Thoracic aorta (tissue), 2 donors: ENCODE measurements at regions not wholly inside any gene's neighbourhood (a gene's known extent, or its start where the extent isn't known, plus 50 kb on each side); places are given as distances from the start of the nearest gene placed in this dataset.

Source experiments
- ATAC-seq: fragments of 150-250 bp; one replicate; pipeline ENCODE4 v1.8.0; 2017; ENCODE audit warnings: low read depth; ENCODE audit not compliant: insufficient number of reproducible peaks, low FRiP score
- DNase-seq: peaks from one replicate; pipeline ENCODE4 v3.0.0-alpha.2; 2020; ENCODE audit warnings: low spot score
- H3K27ac ChIP-seq, 2 donors: fragments of 200-600 bp; sonication (generic); 1 replicate in 1 of 2; 2 replicates in 1 of 2; pipeline ENCODE4 v1.5.1; 2016; ENCODE audit warnings: mild to moderate bottlenecking in 2 of 2, moderate library complexity in 2 of 2
- H3K27me3 ChIP-seq: fragments of 200-600 bp; sonication (generic); replicated peaks from 2 replicates; pipeline ENCODE4 v1.6.0; 2016; ENCODE audit warnings: mild to moderate bottlenecking; ENCODE audit not compliant: insufficient read depth
- H3K36me3 ChIP-seq: fragments of 200-600 bp; sonication (generic); one replicate; pipeline ENCODE4 v1.5.1; 2016
- H3K4me1 ChIP-seq, 2 donors: fragments of 200-600 bp; sonication (generic); 1 replicate in 1 of 2; 2 replicates in 1 of 2; pipeline versions ENCODE4 v1.5.1 to v1.6.0; 2016; ENCODE audit warnings: low read depth in 2 of 2, mild to moderate bottlenecking in 1 of 2; ENCODE audit not compliant: control insufficient read depth in 1 of 2
- H3K4me3 ChIP-seq: fragments of 200-600 bp; sonication (generic); 2 replicates; pipeline ENCODE4 v1.5.1; 2016; ENCODE audit warnings: mild to moderate bottlenecking
- H3K9me3 ChIP-seq: fragments of 200-600 bp; sonication (generic); 2 replicates; pipeline ENCODE4 v1.5.1; 2016
- TF ChIP-seq, protein P1 (sequence below): fragments of 200-600 bp; sonication (generic); IDR thresholded peaks from one replicate; pipeline ENCODE4 v1.5.1; 2019; ENCODE audit warnings: antibody characterized with exemption

- TF ChIP-seq, protein P1, sequence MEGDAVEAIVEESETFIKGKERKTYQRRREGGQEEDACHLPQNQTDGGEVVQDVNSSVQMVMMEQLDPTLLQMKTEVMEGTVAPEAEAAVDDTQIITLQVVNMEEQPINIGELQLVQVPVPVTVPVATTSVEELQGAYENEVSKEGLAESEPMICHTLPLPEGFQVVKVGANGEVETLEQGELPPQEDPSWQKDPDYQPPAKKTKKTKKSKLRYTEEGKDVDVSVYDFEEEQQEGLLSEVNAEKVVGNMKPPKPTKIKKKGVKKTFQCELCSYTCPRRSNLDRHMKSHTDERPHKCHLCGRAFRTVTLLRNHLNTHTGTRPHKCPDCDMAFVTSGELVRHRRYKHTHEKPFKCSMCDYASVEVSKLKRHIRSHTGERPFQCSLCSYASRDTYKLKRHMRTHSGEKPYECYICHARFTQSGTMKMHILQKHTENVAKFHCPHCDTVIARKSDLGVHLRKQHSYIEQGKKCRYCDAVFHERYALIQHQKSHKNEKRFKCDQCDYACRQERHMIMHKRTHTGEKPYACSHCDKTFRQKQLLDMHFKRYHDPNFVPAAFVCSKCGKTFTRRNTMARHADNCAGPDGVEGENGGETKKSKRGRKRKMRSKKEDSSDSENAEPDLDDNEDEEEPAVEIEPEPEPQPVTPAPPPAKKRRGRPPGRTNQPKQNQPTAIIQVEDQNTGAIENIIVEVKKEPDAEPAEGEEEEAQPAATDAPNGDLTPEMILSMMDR, result no peak
- DNase-seq (no peak), ATAC-seq (no peak)
- no peak overlapping the region for H3K27ac ChIP-seq
- no peak overlapping the region for H3K4me3 ChIP-seq
- no peaks in the 10 kb centered on the region for H3K9me3 ChIP-seq
- no peaks in the 10 kb centered on the region for H3K4me1 ChIP-seq
- no peaks in the 10 kb centered on the region for H3K27me3 ChIP-seq
- no peaks in the 10 kb centered on the region for H3K36me3 ChIP-seq
These were observed 88.7 kb downstream of the EBNA1BP2 start for GRCh38 chr1:43083375-43083891.

GRCh38 chr1:43082740-43083139, 89.3 kb downstream of the EBNA1BP2 start:
- no peak overlapping the region for H3K27ac ChIP-seq
- H3K4me1 ChIP-seq, result no peaks in the 10 kb centered on the region
- TF ChIP-seq, protein P1, result no peak
- H3K4me3 ChIP-seq, result no peak overlapping the region
- DNase-seq (no peak), ATAC-seq (no peak)
- no peaks in the 10 kb centered on the region for H3K36me3 ChIP-seq
- no peaks in the 10 kb centered on the region for H3K9me3 ChIP-seq
- H3K27me3 ChIP-seq, result no peaks in the 10 kb centered on the region

GRCh38 chr1:43077273-43077672, 94.8 kb downstream of the EBNA1BP2 start:
- no peak overlapping the region for H3K27ac ChIP-seq
- no peaks in the 10 kb centered on the region for H3K4me1 ChIP-seq
- DNase-seq, result no peak
- no peaks in the 10 kb centered on the region for H3K36me3 ChIP-seq
- ATAC-seq, result no peak
- H3K27me3 ChIP-seq, result no peaks in the 10 kb centered on the region
- no peaks in the 10 kb centered on the region for H3K9me3 ChIP-seq
- H3K4me3 ChIP-seq, result no peak overlapping the region
- TF ChIP-seq, protein P1, result no peak

- no peaks in the 10 kb centered on the region for H3K9me3 ChIP-seq
- no peaks in the 10 kb centered on the region for H3K4me1 ChIP-seq
- H3K27me3 ChIP-seq, result no peaks in the 10 kb centered on the region
- no peaks in the 10 kb centered on the region for H3K36me3 ChIP-seq
- DNase-seq (no peak), ATAC-seq (no peak)
- TF ChIP-seq, protein P1, result no peak
- no peak overlapping the region for H3K4me3 ChIP-seq
- H3K27ac ChIP-seq, result no peak overlapping the region
These were observed 97.4 kb downstream of the EBNA1BP2 start for GRCh38 chr1:43074709-43075108.

- no peak for ATAC-seq
- TF ChIP-seq, protein P1, result no peak
These were observed 97.8 kb downstream of the EBNA1BP2 start for GRCh38 chr1:43074244-43074643.

More at GRCh38 chr1:43074244-43074643, 97.8 kb downstream of the EBNA1BP2 start:
- H3K27me3 ChIP-seq, result no peaks in the 10 kb centered on the region
- DNase-seq, result no peak
- H3K9me3 ChIP-seq, result no peaks in the 10 kb centered on the region
- H3K36me3 ChIP-seq, result no peaks in the 10 kb centered on the region
- H3K27ac ChIP-seq, result no peak overlapping the region
- H3K4me1 ChIP-seq, result no peaks in the 10 kb centered on the region
- no peak overlapping the region for H3K4me3 ChIP-seq
